IPS-NIHi7 (cell line): ENCODE measurements at regions not wholly inside any gene's neighbourhood (a gene's known extent, or its start where the extent isn't known, plus 50 kb on each side); places are given as distances from the start of the nearest gene placed in this dataset.

ENCODE experiments used
- DNase-seq: peaks from one replicate; pipeline ENCODE4 v3.0.0; 2012; ENCODE audit warnings: mixed read lengths; ENCODE audit errors: extremely low spot score

DNA sequence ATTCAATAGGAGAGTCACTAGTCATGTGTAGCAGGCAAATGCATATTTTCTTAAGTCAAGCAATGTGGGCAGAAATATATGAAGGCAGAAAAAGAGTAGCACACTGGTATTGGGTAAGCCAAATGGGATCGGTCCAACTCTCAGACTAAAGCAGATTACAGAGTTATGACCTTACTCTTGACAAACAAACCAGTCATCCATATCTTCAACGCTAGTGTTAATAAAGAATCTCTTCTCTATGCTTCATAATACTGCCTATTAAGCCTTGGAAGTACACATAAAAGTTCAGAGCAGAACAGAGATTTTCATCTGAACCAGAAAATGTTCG, 320.2 kb upstream of the JARID2 start:
- DNase-seq, result no peak

GRCh38 chr6:14927398-14927797, 318.5 kb upstream of the JARID2 start:
- no peak for DNase-seq

DNA sequence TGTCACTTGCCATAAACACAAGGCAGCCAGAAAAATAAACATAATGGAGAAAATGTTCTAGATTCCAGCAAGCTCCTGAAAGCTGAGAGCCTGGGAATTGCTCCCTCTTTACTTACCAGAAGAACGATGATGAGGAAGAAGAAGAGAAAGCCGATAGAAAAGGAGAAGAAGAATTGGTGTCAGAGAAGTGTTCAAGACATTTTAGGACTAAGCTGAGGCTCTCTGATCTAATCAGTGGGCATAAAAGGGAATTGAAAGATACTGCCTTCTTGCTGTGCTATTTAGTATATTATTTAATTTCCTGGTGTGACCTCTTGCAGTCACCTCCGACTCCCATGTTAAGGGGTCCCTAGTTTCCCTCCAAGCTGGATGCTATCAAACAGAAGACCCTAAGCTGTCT, 316.6 kb upstream of the JARID2 start:
- DNase-seq, result no peak

DNA sequence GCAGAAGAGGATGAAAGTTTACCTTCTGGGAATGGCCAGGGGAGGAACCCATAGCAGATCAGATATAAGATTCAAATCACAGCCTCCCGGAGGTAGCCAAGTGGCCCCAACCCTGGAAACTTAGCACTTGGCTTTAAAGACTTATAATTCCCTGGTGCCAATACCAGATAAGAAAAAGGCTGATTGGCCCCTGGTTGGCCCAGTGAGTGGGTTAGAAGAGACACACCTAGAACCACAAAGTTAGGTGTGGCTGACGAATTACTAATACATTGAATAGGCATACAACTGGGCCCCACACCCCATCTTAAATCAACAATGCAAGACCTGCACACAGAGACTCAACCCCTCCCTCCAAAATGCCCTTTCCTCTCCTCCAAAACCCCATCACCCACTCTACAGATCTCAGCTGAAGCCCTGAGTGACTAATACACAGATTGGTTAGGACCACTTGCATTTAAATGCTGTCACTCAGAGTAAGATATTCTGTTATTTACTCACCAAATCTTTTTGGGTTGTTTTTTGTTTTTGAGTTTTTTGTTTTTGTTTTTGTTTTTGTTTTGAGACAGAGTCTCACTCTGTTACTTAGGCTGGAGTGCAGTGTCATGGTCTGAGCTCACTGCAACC, 315.4 kb upstream of the JARID2 start:
- DNase-seq, result no peak

GRCh38 chr6:14932485-14933182, 313.2 kb upstream of the JARID2 start:
- no peak for DNase-seq

GRCh38 chr6:14933183-14933544, 312.7 kb upstream of the JARID2 start:
- no peak for DNase-seq

- DNase-seq, result no peak
These were observed 311.9 kb upstream of the JARID2 start for GRCh38 chr6:14934013-14934412.

DNA sequence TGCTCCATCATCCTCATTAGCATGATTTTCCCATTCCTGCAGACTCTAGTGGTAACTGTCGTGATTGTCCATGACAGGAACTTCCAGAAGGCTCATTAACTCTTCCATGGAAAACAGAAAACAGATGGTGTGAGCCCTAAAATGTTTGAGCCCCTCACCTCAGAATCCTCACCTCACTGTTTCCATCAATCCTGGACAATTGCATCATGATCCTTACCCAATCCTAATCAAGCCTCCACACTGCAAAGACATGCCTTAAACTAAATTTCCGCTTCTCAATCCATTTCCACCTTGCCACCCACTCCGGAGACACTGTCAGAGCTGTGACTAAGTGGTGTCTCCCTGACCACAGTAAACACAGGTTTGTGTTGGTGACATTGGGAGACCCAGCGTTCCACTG, 311.0 kb upstream of the JARID2 start:
- no peak for DNase-seq

DNA sequence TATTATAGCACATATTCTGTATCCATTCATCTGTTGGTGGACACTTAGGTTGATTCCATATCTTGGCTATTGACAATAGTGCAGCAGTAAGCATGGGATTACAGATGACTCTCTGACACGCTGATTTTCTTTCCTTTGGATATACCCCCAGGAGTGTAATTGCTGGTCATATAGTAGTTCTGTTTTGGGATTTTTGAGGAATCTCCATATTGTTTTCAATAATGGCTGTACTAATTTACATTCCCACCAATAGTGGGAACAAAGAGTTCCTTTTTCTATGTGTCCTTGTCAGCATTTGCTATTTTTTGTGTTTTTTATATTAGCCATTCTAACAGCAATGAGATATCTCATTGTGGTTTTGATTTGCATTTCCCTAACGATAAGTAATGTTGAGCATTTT, 309.0 kb upstream of the JARID2 start:
- DNase-seq, result no peak

- no peak for DNase-seq
These were observed 302.8 kb upstream of the JARID2 start for GRCh38 chr6:14943116-14943515.

- no peak for DNase-seq
These were observed 301.3 kb upstream of the JARID2 start for GRCh38 chr6:14944593-14944992.

DNA sequence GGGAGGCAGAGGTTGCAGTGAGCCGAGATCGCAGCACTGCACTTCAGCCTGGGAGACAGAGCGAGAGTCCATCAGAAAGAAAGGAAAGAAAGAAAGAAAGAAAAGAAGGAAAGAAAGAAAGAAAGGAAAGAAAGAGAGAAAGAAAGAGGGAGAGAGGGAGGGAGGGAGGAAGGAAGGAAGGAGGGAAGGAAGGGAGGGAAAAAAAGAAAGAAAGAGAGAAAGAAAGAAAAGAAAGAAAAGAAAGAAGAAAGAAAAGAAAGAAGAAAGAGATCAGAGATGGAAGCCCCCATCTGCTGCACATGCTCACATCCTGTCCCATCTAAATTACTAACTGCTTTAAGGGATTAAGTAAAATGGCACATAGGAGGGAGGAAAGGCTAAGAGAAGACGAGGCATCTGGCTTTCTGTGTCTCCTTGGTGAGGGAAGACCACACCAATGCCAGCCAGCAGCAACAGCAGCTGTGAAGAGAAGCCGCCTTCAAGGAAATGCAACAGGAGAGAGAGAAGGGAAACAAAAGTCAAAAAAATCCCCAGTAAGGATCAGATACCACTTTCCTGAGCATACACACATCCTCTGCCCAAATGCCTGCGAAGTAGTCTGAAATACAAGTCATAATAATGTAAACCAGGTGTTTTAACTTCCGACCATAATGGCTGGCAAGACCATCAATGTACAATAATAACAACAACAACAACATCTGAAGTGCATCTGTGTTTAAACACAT, 300.2 kb upstream of the JARID2 start:
- DNase-seq, result no peak

DNA sequence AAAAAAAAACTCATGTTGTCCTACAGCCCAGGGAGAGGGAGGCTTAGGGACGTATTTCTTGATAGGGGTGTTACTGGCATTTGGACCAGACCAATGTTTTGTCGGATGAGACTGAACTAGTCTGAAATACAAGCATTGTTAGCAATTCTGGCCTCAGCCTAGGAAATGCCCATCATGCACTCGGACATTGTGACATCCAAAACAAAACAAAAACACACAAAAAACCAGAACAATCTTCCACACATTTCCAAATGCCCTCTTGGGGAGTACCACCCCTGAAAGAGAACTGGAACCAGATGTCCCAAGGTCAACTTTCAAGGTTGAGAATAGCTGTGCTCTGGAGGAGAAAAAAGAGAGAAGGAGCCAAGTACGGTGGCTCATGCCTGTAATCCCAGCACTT, 299.1 kb upstream of the JARID2 start:
- DNase-seq, result no peak

- no peak for DNase-seq
These were observed 297.2 kb upstream of the JARID2 start for GRCh38 chr6:14948586-14949245.

GRCh38 chr6:14950103-14950969, 295.5 kb upstream of the JARID2 start:
- no peak for DNase-seq

GRCh38 chr6:14950970-14951276, 294.9 kb upstream of the JARID2 start:
- DNase-seq, result no peak

DNA sequence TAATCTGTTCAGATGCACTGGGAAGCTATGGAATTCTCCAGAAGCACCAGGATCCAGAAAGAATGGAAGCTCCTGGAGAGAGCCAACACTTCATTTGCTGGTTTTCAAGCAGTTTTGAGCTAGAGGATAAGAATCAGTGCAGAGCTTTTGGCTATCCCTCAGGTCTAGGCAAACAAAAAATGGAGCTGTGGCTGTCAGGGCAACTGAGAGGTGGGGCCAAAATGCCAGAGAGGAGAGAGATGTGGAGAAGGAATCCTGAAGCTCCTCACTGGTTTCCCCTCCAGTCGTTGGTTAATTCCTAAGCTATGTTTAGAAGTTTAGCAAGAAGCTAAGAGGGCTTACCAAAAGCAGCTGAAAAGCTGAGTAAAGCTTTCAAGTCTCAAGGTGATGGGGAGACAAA, 294.2 kb upstream of the JARID2 start:
- no peak for DNase-seq

- no peak for DNase-seq
These were observed 292.0 kb upstream of the JARID2 start for GRCh38 chr6:14953836-14954235.

DNA sequence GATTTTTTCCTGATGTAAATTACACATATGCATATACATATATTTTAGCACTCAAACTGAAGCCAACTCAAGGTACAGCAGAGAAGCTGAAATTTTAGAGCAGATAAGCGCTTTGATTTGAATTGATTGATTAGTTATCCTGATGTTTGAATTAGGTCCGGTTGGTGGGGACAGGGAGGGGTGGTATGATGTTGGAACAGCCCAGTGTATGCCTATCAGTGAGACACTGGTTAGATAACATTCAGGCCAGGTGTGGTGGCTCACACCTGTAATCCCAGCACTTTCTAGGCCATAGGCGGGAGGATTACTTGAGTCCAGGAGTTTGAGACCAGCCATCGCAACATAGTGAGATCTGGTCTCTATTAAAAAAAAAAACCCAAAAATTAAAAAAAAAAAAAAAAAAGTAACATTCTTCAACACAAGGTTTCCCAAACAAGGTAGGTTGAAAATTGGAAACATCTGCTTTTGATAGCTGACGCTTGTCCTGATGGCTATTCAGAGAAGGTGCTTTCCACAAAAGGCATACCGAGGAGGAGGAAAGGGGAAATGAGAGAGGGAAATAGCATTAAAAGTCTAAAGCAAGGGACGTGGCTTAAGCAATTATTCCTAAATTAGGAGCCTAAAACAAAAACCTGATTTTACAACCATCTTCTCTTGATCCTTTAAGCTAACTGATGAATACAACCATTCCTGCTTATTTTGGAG, 288.4 kb upstream of the JARID2 start:
- no peak for DNase-seq

GRCh38 chr6:14959324-14959885, 286.5 kb upstream of the JARID2 start:
- DNase-seq, result no peak
